MM.1S (cell line): ENCODE measurements at regions not wholly inside any gene's neighbourhood (a gene's known extent, or its start where the extent isn't known, plus 50 kb on each side); places are given as distances from the start of the nearest gene placed in this dataset.

ENCODE experiments used
- EZH2 ChIP-seq: fragments of 300-600 bp; sonication (generic); optimal IDR thresholded peaks from 2 replicates; pipeline ENCODE3; 2017; ENCODE audit warnings: low read depth, mild to moderate bottlenecking, antibody characterized with exemption, low read length, mixed read lengths
- EZH2phosphoT487 ChIP-seq: fragments of 300-600 bp; sonication (generic); IDR thresholded peaks from 2 replicates; pipeline ENCODE4 v1.6.1; 2018; ENCODE audit warnings: antibody characterized with exemption, low read length
- TF ChIP-seq, protein P1 (sequence below): fragments of 300-600 bp; sonication (generic); IDR thresholded peaks from 2 replicates; pipeline ENCODE4 v1.5.1; 2016; ENCODE audit warnings: antibody characterized with exemption, low read length, mixed read lengths

DNA sequence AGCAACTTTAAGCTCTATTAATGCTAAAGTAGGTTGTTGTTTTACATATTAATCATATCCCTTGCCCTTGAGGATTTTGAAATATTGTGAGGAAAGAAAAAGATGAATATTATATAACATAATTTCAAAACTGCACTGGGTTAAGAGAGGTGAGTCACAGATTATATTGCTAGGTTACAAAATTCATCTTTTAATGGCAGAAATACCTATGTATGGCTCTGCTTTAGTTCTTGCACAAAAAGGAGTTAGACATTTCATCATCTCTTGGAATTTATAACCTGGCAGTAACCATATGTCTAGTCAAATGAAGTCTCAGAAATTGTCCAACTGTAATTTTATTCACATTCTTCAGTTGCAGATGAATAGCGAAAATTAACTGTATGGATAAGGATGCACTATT is 2041.1 kb downstream of the OLFM4 start:
- TF ChIP-seq, protein P1, sequence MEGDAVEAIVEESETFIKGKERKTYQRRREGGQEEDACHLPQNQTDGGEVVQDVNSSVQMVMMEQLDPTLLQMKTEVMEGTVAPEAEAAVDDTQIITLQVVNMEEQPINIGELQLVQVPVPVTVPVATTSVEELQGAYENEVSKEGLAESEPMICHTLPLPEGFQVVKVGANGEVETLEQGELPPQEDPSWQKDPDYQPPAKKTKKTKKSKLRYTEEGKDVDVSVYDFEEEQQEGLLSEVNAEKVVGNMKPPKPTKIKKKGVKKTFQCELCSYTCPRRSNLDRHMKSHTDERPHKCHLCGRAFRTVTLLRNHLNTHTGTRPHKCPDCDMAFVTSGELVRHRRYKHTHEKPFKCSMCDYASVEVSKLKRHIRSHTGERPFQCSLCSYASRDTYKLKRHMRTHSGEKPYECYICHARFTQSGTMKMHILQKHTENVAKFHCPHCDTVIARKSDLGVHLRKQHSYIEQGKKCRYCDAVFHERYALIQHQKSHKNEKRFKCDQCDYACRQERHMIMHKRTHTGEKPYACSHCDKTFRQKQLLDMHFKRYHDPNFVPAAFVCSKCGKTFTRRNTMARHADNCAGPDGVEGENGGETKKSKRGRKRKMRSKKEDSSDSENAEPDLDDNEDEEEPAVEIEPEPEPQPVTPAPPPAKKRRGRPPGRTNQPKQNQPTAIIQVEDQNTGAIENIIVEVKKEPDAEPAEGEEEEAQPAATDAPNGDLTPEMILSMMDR = no peak
- TF ChIP-seq EZH2 (no peak), EZH2phosphoT487 (no peak)
